ENCODE measurements at regions not wholly inside any gene's neighbourhood (a gene's known extent, or its start where the extent isn't known, plus 50 kb on each side); places are given as distances from the start of the nearest gene placed in this dataset.

- ChIA-PET POLR2A (no interaction called here), SMC1A (ENCODE audit: uncharacterized antibody, unreplicated experiment) (interaction anchor here (1.9 kb wide), 1 partner anchor 12 kb away, joined by 4 read pairs; no protein-coding TSS in a partner anchor), CTCF (no interaction called here), RAD21 (ENCODE audit: unreplicated experiment) (no interaction called here)
- no peak for FAIRE-seq
- ATAC-seq, result no peak
- no peaks in the 10 kb centered on the region for H3K4me1 ChIP-seq (ENCODE audit: control insufficient read depth, insufficient read depth, low read length)
- H3K79me2 ChIP-seq (ENCODE audit: control insufficient read depth, insufficient read depth, low read length), result no peaks in the 10 kb centered on the region
- no peaks in the 10 kb centered on the region for H3K27me3 ChIP-seq (replicated peaks in 1 of 2; ENCODE audit: control insufficient read depth in 2 of 2, insufficient read depth in 2 of 2, low read length in 1 of 2)
- H3K36me3 ChIP-seq (ENCODE audit: control insufficient read depth in 2 of 2, insufficient read depth in 2 of 2, low read length in 1 of 2), result no peaks in the 10 kb centered on the region
- in situ Hi-C loops (cut with MboI), result no loop called here
- DNase-seq (ENCODE audit: low read depth, low spot score), result no peak
- no peaks in the 10 kb centered on the region for H4K20me1 ChIP-seq (ENCODE audit: control insufficient read depth, insufficient read depth)
- TF ChIP-seq BACH1 (IDR thresholded peaks at IDR 0.05; ENCODE audit: borderline replicate concordance), result no peak
- TF ChIP-seq RB1 (IDR thresholded peaks at IDR 0.05; ENCODE audit: borderline replicate concordance), result no peak
- TF ChIP-seq CTCF (IDR thresholded peaks at IDR 0.05 in 2 of 3, conservative IDR thresholded peaks at IDR 0.05 in 1 of 3; ENCODE audit: control insufficient read depth in 2 of 3, extremely low read depth in 1 of 3, insufficient read depth in 1 of 3, low read depth in 3 of 3, low read length in 3 of 3), result no peak
- no peak for TF ChIP-seq TBL1XR1 (IDR thresholded peaks at IDR 0.05; ENCODE audit: low read depth, low read length)
- no peak for TF ChIP-seq RFX5 (IDR thresholded peaks at IDR 0.05; ENCODE audit: low read depth, low read length)
- TF ChIP-seq NR2C1 (IDR thresholded peaks at IDR 0.05), result no peak
- no peak for TF ChIP-seq ZZZ3 (IDR thresholded peaks at IDR 0.05; ENCODE audit: control insufficient read depth, insufficient read length, low read depth)
- no peaks in the 10 kb centered on the region for H3K9me3 ChIP-seq (replicated peaks; ENCODE audit: control insufficient read depth, insufficient read depth, low read length)
- no peak overlapping the region for H2AFZ ChIP-seq (ENCODE audit: control insufficient read depth, low read depth, low read length)
- intact Hi-C loops (cut with micrococcal nuclease; ENCODE audit: unreplicated experiment), result no loop called here
- 0% methylated on average over 4 of the region's 4 CpGs for WGBS (ENCODE audit: insufficient coverage, insufficient replicate concordance, low lambda C conversion rate, missing lambda C conversion rate)
- H3K4me3 ChIP-seq, result no peak overlapping the region
- H3K27ac ChIP-seq (ENCODE audit: control insufficient read depth, insufficient read depth), result no peak overlapping the region
- H3K9ac ChIP-seq (ENCODE audit: control insufficient read depth, insufficient read depth, low read length), result no peak overlapping the region
- H3K4me2 ChIP-seq (ENCODE audit: control insufficient read depth, insufficient read depth), result no peak overlapping the region
- no TSS peak for BruUV-seq (replicated peaks)
Observed at GRCh38 chr4:181477591-181477990, 765.6 kb upstream of the TENM3 start.

GRCh38 chr4:181478656-181479055 lies 764.5 kb upstream of the TENM3 start:
- in situ Hi-C loops (cut with MboI) (no loop called here), intact Hi-C loops (cut with micrococcal nuclease; ENCODE audit: unreplicated experiment) (no loop called here)
- no TSS peak for BruUV-seq (replicated peaks)
- Histone ChIP-seq H3K27ac (ENCODE audit: control insufficient read depth, insufficient read depth) (no peak overlapping the region), H2AFZ (ENCODE audit: control insufficient read depth, low read depth, low read length) (no peak overlapping the region), H3K4me1 (ENCODE audit: control insufficient read depth, insufficient read depth, low read length) (no peaks in the 10 kb centered on the region), H4K20me1 (ENCODE audit: control insufficient read depth, insufficient read depth) (no peaks in the 10 kb centered on the region), H3K27me3 (replicated peaks in 1 of 2; ENCODE audit: control insufficient read depth in 2 of 2, insufficient read depth in 2 of 2, low read length in 1 of 2) (no peaks in the 10 kb centered on the region), H3K9me3 (replicated peaks; ENCODE audit: control insufficient read depth, insufficient read depth, low read length) (no peaks in the 10 kb centered on the region), H3K36me3 (ENCODE audit: control insufficient read depth in 2 of 2, insufficient read depth in 2 of 2, low read length in 1 of 2) (no peaks in the 10 kb centered on the region), H3K4me3 (no peak overlapping the region), H3K4me2 (ENCODE audit: control insufficient read depth, insufficient read depth) (no peak overlapping the region), H3K79me2 (ENCODE audit: control insufficient read depth, insufficient read depth, low read length) (no peaks in the 10 kb centered on the region), H3K9ac (ENCODE audit: control insufficient read depth, insufficient read depth, low read length) (no peak overlapping the region)
- ChIA-PET SMC1A (ENCODE audit: uncharacterized antibody, unreplicated experiment) (interaction anchor here (1.4 kb wide), 1 partner anchor 10 kb away, joined by 7 read pairs; no protein-coding TSS in a partner anchor), CTCF (no interaction called here), POLR2A (no interaction called here), RAD21 (ENCODE audit: unreplicated experiment) (no interaction called here)
- FAIRE-seq, result no peak
- no peak for DNase-seq (ENCODE audit: low read depth, low spot score)
- WGBS (ENCODE audit: insufficient coverage, insufficient replicate concordance, low lambda C conversion rate, missing lambda C conversion rate), result 42% methylated on average over 3 of the region's 3 CpGs
- no peak for ATAC-seq
- TF ChIP-seq CHD1 (IDR thresholded peaks at IDR 0.05; ENCODE audit: low read depth, low read length) (no peak), ZBTB4 (CRISPR knock-in tag; IDR thresholded peaks at IDR 0.05) (no peak), IRF5 (IDR thresholded peaks at IDR 0.05; ENCODE audit: borderline replicate concordance) (no peak), TAF1 (IDR thresholded peaks at IDR 0.05; ENCODE audit: borderline replicate concordance, low read depth, low read length) (no peak)

All from GM12878 (cell line).